Activated T-helper 1 cell treated with anti-CD3 and anti-CD28 coated beads, Interleukin-12 subunit alpha, Interleukin-12 subunit beta, Interleukin-2, Interleukin-4 antibody, amounts not matched to agents 30 ng/mL and 10 ng/mL and 1 ng/mL, durations not matched to agents 14 hours and 24 hours and 36 hours (primary cell): ENCODE measurements at regions not wholly inside any gene's neighbourhood (a gene's known extent, or its start where the extent isn't known, plus 50 kb on each side); places are given as distances from the start of the nearest gene placed in this dataset.

ENCODE experiments used
- DNase-seq: peaks from one replicate; pipeline ENCODE4 v3.0.0; 2021; ENCODE audit warnings: low spot score
- H3K27ac Mint-ChIP-seq: one replicate; pipeline ENCODE4 v1.8.0; 2021; ENCODE audit warnings: mild to moderate bottlenecking, mixed read lengths
- H3K27me3 Mint-ChIP-seq: one replicate; pipeline ENCODE4 v1.8.0; 2022; ENCODE audit warnings: mild to moderate bottlenecking, moderate library complexity, mixed read lengths; ENCODE audit not compliant: insufficient read depth
- H3K36me3 Mint-ChIP-seq: one replicate; pipeline ENCODE4 v1.8.0; 2021; ENCODE audit warnings: low read depth, mixed read lengths
- H3K4me1 Mint-ChIP-seq: one replicate; pipeline ENCODE4 v1.8.0; 2021; ENCODE audit warnings: low read depth, mixed read lengths
- H3K4me3 Mint-ChIP-seq: one replicate; pipeline ENCODE4 v1.8.0; 2021; ENCODE audit warnings: mild to moderate bottlenecking, moderate library complexity, mixed read lengths
- H3K9me3 Mint-ChIP-seq: one replicate; pipeline ENCODE4 v1.8.0; 2021; ENCODE audit warnings: mixed read lengths
- intact Hi-C: fragments of 100-400 bp; cut with micrococcal nuclease; formaldehyde crosslinking; loops from one replicate; pipeline ENCODE4 v1.15.1; 2024

DNA sequence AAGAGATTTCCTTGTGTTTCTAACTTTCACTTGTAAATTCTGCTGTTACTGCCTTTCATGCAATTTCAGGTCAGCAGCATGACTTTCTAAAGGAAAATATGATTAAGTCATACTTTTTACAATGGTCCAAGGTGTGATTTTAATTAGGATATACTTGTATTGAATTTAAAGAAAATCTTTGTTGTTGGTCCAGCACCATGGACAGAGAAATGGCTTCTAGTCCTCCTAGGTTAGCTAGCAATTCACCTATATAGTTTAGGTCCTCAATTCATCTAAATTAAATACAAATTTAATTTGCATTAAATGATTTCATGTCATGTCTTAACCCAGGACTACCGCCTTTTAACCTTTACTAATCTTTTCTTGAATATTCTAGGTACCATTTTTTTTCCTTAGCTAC lies 304.9 kb upstream of the RPS6KA3 start:
- intact Hi-C loops: no loop called here
- no peaks in the 10 kb centered on the region for H3K4me1 Mint-ChIP-seq

DNA sequence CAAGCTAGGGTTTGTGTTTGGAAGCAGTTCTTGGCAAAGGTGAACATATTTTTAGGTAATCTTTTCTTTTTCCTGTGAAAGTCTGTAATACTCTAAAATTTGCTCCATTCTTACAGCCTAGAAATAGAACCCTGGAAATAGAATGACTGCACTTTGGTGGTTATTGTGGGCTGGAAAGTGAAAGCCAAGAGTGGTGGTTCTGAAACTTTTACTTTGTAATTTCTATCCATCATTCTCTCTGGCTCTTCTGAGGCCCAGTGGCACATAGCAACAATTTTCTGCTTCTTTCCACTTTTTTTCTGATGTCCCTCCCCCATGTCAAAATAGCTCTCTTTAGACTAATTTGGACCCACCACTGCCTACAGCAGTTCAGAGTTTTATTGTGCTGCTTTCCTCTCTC lies 300.4 kb upstream of the RPS6KA3 start:
- Mint-ChIP-seq H3K9me3 (no peaks in the 10 kb centered on the region), H3K36me3 (no peaks in the 10 kb centered on the region), H3K4me1 (no peaks in the 10 kb centered on the region), H3K4me3 (no peak overlapping the region), H3K27me3 (peaks cover 10% of the 10 kb centered on the region), H3K27ac (no peak overlapping the region)
- DNase-seq: no peak
- intact Hi-C loops: loop anchor here (1.0 kb wide), 1 partner anchor 29 kb away; no protein-coding TSS in a partner anchor

More for the DNA sequence above, 304.9 kb upstream of the RPS6KA3 start:
- Mint-ChIP-seq H3K36me3 (no peaks in the 10 kb centered on the region), H3K27ac (no peak overlapping the region), H3K4me3 (no peak overlapping the region), H3K27me3 (no peaks in the 10 kb centered on the region), H3K9me3 (no peaks in the 10 kb centered on the region)
- no peak for DNase-seq

DNA sequence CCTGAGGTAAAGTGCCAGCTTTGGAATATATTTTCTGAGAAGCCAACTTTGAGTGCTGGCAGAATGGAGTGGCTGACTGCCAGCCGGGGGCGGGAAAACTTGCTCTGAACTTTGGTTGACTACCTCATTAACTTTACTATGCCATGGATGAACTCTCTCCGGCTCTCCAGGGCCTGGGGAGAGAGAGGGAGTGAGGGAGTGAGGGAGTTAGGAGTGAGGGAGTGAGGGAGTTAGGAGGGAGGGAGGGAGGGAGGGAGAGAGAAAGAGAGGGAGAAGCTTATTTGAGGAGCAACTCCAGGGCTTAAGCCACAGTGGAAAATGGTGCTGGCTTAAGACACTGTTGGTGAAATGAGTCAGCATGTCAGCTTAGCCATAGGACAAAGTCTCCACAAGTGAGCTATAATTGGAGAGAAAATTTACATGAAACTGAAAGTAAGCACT lies 280.9 kb upstream of the RPS6KA3 start:
- H3K4me3 Mint-ChIP-seq: no peak overlapping the region
- intact Hi-C loops: loop anchor here (1.0 to 5.0 kb wide), 2 partner anchors 31 to 50 kb away; no protein-coding TSS in a partner anchor
- peaks cover 3% of the 10 kb centered on the region for H3K27me3 Mint-ChIP-seq
- H3K27ac Mint-ChIP-seq: no peak overlapping the region
- no peaks in the 10 kb centered on the region for H3K36me3 Mint-ChIP-seq
- peaks cover 4% of the 10 kb centered on the region for H3K9me3 Mint-ChIP-seq
- peaks cover 6% of the 10 kb centered on the region for H3K4me1 Mint-ChIP-seq
- no peak for DNase-seq

DNA sequence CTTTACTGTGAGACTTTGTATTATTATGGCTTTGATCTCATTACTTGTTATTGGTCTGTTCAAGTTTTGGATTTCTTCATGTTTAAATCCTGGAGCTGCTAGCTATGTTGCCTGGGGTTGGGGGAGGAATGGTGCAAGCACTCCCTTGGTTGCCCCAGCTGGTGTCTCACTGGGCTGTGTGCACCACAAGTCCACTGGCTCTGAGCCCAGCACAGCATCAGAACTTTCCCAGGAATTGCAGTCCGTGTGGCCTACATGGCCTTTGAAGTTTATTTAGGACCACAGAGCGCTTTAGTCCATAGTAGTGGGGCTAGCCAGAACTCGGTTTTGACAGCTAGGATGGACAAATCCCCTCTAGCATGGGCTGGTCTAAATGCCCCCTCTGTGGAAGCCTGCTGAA lies 278.8 kb upstream of the RPS6KA3 start:
- Mint-ChIP-seq H3K9me3 (peaks cover 18% of the 10 kb centered on the region), H3K27me3 (peaks cover 3% of the 10 kb centered on the region), H3K4me1 (peaks cover 6% of the 10 kb centered on the region), H3K36me3 (peaks cover 4% of the 10 kb centered on the region), H3K27ac (no peak overlapping the region), H3K4me3 (no peak overlapping the region)
- intact Hi-C loops: loop anchor here (5.0 kb wide), 1 partner anchor 52 kb away; no protein-coding TSS in a partner anchor
- DNase-seq: no peak

DNA sequence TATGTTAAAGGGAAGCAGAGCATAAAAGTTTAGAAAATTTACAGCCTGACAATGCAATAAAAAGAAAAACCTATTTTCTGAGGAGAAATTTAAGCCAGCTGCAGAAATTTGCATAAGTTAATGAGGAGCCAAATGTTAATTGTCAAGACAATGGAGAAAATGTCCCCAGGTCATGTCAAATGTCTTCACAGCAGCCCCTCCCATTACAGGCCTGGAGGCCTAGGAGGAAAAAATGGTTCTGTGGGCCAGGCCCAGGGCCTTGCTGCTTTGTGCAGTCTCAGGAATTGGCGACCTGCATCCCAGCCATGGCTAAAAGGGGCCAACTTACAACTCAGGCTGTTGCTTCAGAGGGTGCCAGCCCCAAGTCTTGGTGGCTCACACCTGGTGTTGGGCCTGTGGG lies 275.4 kb upstream of the RPS6KA3 start:
- peaks cover 19% of the 10 kb centered on the region for H3K9me3 Mint-ChIP-seq

DNA sequence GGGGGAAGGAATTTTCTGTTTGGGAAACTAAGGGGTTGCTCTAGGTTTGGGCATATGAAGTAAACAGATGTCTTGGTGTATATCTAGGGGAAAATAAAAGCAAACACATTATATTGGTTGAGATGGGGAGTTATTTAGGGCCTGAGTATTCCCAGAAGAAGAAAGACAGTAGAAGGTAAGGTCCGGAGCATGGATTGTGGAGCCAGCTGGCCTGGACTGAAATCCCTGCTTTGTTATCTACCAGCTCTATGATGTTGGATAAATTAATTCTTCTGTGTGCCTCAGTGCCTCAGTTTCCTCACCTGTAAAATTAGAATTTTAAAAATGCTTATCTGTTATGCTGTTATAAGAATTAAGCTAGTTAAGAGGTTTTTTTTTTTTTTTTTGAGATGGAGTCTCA lies 272.3 kb upstream of the RPS6KA3 start:
- H3K9me3 Mint-ChIP-seq: peaks cover 19% of the 10 kb centered on the region
- no peak overlapping the region for H3K4me3 Mint-ChIP-seq
- peaks cover 18% of the 10 kb centered on the region for H3K27me3 Mint-ChIP-seq
- no peaks in the 10 kb centered on the region for H3K4me1 Mint-ChIP-seq
- peaks cover 4% of the 10 kb centered on the region for H3K36me3 Mint-ChIP-seq
- intact Hi-C loops: no loop called here
- no peak overlapping the region for H3K27ac Mint-ChIP-seq
- DNase-seq: no peak

More for the DNA sequence above, 275.4 kb upstream of the RPS6KA3 start:
- Mint-ChIP-seq H3K4me1 (no peaks in the 10 kb centered on the region), H3K4me3 (no peak overlapping the region), H3K27me3 (peaks cover 3% of the 10 kb centered on the region), H3K36me3 (peaks cover 4% of the 10 kb centered on the region), H3K27ac (no peak overlapping the region)
- DNase-seq: no peak
- intact Hi-C loops: no loop called here

DNA sequence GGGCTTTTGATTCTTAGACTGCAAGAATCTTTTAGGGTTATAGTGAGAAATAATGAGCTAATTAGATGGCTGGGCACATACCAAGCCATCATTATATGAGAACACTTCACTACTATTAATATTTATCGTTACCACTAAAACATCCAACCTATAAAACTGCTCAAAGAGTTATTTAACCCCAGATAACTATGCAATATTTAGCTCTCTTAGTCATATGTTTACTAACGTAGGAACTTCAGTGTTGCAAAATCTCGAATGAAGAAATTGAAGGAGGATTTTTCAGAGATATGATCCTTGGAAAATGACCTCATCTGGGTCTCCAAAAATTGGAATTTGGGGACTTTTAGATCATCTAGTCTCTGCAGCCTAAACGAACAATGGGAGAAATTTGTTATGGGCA lies 265.0 kb upstream of the RPS6KA3 start:
- intact Hi-C loops: loop anchor here (2.0 to 5.0 kb wide), 3 partner anchors 206 to 949 kb away; no protein-coding TSS in a partner anchor
- Mint-ChIP-seq H3K9me3 (no peaks in the 10 kb centered on the region), H3K4me1 (peaks cover 11% of the 10 kb centered on the region), H3K36me3 (no peaks in the 10 kb centered on the region), H3K4me3 (no peak overlapping the region), H3K27ac (no peak overlapping the region), H3K27me3 (peaks cover 43% of the 10 kb centered on the region)
- no peak for DNase-seq

DNA sequence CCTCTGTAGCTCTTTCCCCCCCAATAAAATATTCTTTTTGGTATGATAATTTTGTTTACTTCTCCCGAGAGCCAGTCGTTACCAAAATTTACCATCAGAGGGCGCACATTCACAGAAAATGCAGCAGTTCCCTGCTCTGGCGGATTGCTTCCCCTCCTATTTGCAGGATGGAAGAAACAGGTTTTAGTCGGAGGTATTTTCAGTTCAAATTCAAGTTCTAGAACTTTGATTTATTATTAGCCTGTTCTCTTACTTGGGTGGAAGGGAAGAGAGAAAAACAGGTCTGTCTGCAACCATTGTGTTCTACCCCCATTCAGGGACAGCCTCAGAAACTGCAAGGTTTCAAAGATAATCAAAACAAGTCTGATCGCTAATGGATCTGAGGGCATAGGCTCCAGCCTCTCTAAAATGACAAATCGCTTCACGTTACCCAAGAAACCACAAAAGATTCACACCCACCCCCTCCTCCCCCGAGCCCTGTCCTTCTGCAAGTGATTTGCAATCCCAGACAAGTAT lies 263.8 kb upstream of the RPS6KA3 start:
- peaks cover 41% of the 10 kb centered on the region for H3K27me3 Mint-ChIP-seq
- no peak overlapping the region for H3K27ac Mint-ChIP-seq
- H3K9me3 Mint-ChIP-seq: no peaks in the 10 kb centered on the region
- DNase-seq: peak; percentile 19
- H3K4me3 Mint-ChIP-seq: no peak overlapping the region
- peaks cover 11% of the 10 kb centered on the region for H3K4me1 Mint-ChIP-seq
- H3K36me3 Mint-ChIP-seq: no peaks in the 10 kb centered on the region
- intact Hi-C loops: loop anchor here (2.0 to 5.0 kb wide), 3 partner anchors 207 to 950 kb away; no protein-coding TSS in a partner anchor

DNA sequence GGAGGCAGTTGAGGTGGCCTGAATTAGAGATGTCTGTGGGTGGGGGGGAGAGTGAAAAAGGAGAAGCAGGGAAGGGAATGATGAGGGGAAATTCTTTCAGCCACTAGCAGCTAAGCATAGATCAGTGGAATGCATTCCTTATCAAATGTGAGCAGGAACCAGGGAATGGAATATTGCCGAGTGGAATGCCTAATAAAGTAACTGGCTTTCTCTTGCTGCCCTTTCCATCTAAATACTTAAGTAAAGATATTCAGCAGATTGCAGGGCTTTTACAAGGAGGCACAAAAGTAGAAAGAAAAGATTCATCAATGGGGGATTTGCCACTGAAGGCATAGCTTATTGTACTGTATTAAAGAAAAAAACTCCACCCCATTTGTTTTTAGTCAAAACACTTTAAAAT lies 263.0 kb upstream of the RPS6KA3 start:
- intact Hi-C loops: loop anchor here (2.0 to 5.0 kb wide), 4 partner anchors 208 to 1443 kb away; no protein-coding TSS in a partner anchor
- Mint-ChIP-seq H3K27ac (no peak overlapping the region), H3K36me3 (no peaks in the 10 kb centered on the region)

DNA sequence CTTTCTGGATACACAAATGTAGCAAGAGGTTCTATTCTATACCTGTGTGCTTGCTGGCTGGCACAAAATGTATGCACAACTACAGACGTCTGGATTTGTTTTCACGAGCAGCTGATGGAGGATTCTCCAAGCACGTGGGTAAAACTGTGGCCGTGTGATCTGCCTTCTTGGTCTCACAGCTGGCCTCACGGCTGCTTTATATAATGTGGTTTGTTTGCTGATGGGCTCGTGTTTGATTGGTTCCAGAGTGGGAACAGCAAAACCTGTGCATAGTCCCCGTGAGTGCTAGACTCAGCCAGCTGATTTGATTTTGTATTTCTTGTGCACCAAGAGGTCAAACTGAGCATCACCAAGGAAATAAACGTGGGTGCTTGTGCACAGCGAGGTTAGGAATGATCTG lies 262.6 kb upstream of the RPS6KA3 start:
- no peak for DNase-seq
- Mint-ChIP-seq H3K9me3 (peaks cover 1% of the 10 kb centered on the region), H3K27me3 (peaks cover 30% of the 10 kb centered on the region), H3K4me3 (no peak overlapping the region), H3K27ac (no peak overlapping the region), H3K36me3 (no peaks in the 10 kb centered on the region), H3K4me1 (peaks cover 14% of the 10 kb centered on the region)
- intact Hi-C loops: loop anchor here (5.0 kb wide), 1 partner anchor 1443 kb away; no protein-coding TSS in a partner anchor

More for the DNA sequence above, 263.0 kb upstream of the RPS6KA3 start:
- DNase-seq: no peak
- Mint-ChIP-seq H3K4me1 (peaks cover 11% of the 10 kb centered on the region), H3K9me3 (no peaks in the 10 kb centered on the region), H3K27me3 (peaks cover 34% of the 10 kb centered on the region), H3K4me3 (no peak overlapping the region)

DNA sequence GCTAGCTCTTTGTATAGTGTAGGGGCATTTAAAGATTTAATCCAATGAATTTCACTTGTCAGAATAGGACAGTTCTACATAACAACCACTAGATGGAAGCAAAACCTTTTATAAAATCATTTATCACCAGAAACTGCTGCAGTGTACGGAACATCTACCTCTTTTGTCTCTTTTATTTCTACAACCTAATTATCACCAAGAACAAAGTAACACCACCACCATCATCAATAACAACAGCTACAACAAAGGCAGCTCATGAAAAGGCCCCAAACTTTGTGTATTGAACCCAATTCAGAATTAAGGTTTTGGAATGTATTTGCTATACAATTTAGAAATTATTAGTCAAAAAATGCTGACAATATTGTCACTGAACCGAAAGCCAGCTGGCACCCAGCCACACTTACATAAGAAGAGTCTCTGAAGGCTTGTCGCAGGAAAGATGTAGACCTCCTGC lies 260.9 kb upstream of the RPS6KA3 start:
- Mint-ChIP-seq H3K4me3 (no peak overlapping the region), H3K36me3 (no peaks in the 10 kb centered on the region), H3K27me3 (peaks cover 26% of the 10 kb centered on the region), H3K27ac (no peak overlapping the region), H3K4me1 (peaks cover 26% of the 10 kb centered on the region), H3K9me3 (peaks cover 8% of the 10 kb centered on the region)
- intact Hi-C loops: loop anchor here (1.0 to 5.0 kb wide), 5 partner anchors 11 to 1445 kb away; partner anchors contain the start of gene MBTPS2
- DNase-seq: no peak

DNA sequence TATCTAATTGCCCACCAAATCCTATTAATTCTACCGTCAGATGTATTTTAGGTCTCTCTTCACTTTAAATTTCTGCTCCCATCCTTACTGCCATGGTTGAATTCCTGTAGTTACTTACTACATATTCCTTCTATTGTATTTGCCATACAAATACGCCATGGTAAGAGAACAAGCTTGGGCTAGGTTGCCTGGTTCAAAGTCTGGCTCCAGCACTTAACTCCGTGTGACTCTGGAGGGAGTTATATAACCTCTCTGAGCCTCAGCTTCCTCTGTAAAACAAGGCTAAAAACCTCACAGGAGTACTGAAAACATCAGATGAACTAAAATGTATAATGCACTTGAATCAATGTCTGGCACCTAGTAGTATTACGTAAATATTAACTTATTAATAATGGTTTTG lies 260.3 kb upstream of the RPS6KA3 start:
- H3K27me3 Mint-ChIP-seq: peaks cover 23% of the 10 kb centered on the region
- H3K9me3 Mint-ChIP-seq: peaks cover 8% of the 10 kb centered on the region
- no peak overlapping the region for H3K27ac Mint-ChIP-seq
- H3K36me3 Mint-ChIP-seq: no peaks in the 10 kb centered on the region
- no peak overlapping the region for H3K4me3 Mint-ChIP-seq
- DNase-seq: no peak
- intact Hi-C loops: loop anchor here (1.0 to 5.0 kb wide), 5 partner anchors 11 to 1445 kb away; partner anchors contain the start of gene MBTPS2
- H3K4me1 Mint-ChIP-seq: peaks cover 26% of the 10 kb centered on the region

DNA sequence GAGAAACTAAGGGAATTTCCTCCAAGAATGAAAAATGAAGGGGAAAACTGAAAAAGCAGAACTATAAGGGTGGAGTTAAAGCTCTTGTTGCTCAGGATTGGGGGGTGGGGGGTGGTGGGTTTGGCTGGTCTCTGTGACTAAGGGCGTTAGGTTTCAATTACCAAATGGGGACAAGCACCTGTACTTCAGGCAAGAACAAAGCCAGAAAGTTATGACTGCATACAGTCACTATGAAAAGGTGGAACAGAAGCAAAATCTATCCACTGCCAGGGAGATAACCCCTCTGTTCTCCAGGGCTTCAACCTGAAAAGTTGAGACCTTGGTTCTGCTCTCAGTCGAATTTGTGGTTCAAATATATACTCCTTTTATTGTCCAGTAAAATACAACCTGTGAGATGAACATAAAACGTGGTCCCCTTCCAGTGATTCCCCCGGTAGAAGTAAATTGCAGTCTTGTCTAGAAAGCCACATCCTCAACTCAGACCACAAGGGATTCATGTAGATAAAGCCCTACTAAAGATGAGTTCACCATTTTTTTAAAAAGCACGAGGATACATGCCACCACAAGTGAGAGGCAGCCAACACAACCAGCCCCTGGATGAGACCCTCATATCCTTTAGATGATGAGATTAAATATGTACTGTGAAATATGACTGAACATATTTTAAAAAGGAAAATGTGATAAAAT lies 257.1 kb upstream of the RPS6KA3 start:
- H3K4me3 Mint-ChIP-seq: peak overlapping the region; percentile 6
- H3K27me3 Mint-ChIP-seq: peaks cover 19% of the 10 kb centered on the region
- H3K27ac Mint-ChIP-seq: peak overlapping the region; percentile 57
- peak; percentile 11 for DNase-seq
- H3K9me3 Mint-ChIP-seq: peaks cover 10% of the 10 kb centered on the region
- H3K4me1 Mint-ChIP-seq: peaks cover 38% of the 10 kb centered on the region
- no peaks in the 10 kb centered on the region for H3K36me3 Mint-ChIP-seq
- intact Hi-C loops: no loop called here
